ENCODE measurements at regions not wholly inside any gene's neighbourhood (a gene's known extent, or its start where the extent isn't known, plus 50 kb on each side); places are given as distances from the start of the nearest gene placed in this dataset.

- no peak for DNase-seq
Observed at GRCh38 chr1:209503196-209503595, 80.3 kb upstream of the CAMK1G start.

DNA sequence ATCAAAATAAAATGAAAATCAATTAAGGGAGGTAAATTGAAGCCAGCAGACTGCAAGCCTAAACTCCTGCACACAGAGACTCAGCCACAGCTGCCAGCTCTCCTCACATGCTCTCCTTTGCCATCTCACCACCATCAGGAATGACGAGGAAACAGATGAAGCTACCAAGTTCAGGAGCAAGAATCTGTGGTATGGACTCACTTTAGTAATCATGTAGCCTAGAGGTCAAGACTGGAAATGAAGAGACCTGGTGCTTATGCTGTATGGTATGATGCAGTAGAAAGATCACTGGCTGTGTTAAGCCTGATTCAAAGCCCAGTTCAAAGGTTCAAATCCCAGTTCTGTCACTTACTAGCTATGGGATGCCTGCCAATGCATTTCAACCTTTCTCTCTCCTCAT lies 78.9 kb upstream of the CAMK1G start:
- DNase-seq = no peak

DNA sequence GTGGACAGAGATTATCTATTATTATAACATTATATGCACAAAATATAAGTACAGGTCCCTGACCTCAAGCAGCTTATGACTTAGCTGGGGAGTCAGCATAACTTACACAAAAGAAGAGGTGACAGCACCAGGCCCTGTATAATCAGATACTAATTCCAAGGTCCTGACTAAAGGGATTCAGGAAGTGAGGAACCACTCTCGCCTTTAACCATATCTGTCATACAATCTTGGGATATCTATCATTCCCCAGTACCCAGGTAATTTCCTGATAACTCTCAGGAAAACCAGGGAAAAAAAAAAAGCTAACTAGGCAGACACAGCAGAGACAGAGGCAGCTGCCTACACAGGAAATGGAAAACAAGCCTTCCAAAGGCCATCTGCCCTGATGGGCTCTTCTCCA lies 78.5 kb upstream of the CAMK1G start:
- no peak for DNase-seq

GRCh38 chr1:209506101-209506500 lies 77.4 kb upstream of the CAMK1G start:
- no peak for DNase-seq

- DNase-seq = no peak
Observed at GRCh38 chr1:209509039-209509438, 74.5 kb upstream of the CAMK1G start.

- DNase-seq = no peak
Observed at GRCh38 chr1:209510063-209510462, 73.5 kb upstream of the CAMK1G start.

- no peak for DNase-seq
Observed at GRCh38 chr1:209511169-209511568, 72.3 kb upstream of the CAMK1G start.

- no peak for DNase-seq
Observed at GRCh38 chr1:209512821-209513220, 70.7 kb upstream of the CAMK1G start.

DNA sequence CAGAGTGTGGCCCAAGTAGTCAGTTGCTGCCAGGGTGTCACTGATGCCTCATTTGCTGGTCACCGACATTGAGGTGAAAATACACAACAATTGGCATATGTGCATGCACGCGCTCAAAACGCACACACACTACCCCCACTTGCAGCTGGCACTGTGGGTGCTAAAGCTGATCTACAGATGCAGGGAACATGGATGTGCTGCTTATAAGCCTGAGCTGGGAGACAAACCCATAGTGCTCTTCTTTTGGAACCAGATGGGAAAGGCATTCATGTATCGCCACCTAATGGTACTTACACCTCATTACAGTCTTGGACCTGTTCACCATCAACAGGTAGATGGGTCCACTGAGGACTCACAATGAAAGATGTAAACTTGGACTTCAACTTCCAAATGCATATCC lies 70.3 kb upstream of the CAMK1G start:
- peak; percentile 41 for DNase-seq

- no peak for DNase-seq
Observed at GRCh38 chr1:209516771-209517680, 66.5 kb upstream of the CAMK1G start.

GRCh38 chr1:209517681-209518050 lies 65.8 kb upstream of the CAMK1G start:
- DNase-seq = no peak

GRCh38 chr1:209519786-209520185 lies 63.7 kb upstream of the CAMK1G start:
- no peak for DNase-seq

GRCh38 chr1:209522826-209523225 lies 60.7 kb upstream of the CAMK1G start:
- DNase-seq = no peak

- DNase-seq = no peak
Observed at GRCh38 chr1:209526137-209526536, 57.4 kb upstream of the CAMK1G start.

DNA sequence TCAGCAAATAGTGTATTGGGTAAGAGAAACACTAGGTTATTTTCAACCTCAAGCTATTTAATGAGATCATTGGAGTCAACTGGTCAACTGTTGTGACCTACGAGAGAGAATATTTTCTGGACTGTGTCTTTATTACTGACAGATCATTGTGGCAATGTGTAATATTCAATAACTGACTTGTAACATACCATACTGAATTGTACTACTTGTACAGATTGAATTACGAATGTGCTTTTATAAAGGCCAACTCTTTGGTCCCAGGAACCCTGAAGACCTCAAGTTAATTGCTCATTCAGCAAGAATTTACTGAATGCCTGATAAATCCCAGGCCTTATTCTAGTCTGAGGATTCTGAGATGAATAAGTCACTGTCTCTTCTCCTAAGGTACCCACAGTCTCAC lies 56.1 kb upstream of the CAMK1G start:
- no peak for DNase-seq

GRCh38 chr1:209527993-209528717 lies 55.4 kb upstream of the CAMK1G start:
- no peak for DNase-seq

DNA sequence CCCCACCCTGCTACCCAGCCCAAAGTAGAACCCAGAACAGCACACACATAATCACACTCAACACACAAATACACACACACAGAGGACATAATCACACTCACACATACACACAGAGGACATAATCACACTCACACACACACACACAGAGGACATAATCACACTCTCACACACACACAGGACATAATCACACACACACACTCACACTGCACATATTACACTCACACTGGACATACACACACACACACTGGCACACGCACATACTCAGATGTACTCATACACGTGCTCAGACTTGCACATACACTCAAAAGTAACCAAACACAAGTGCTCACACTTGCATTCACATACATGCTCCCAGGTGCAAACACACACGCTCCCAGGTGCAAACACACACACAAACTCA lies 54.3 kb upstream of the CAMK1G start:
- no peak for DNase-seq

- DNase-seq = no peak
Observed at GRCh38 chr1:209531006-209531405, 52.5 kb upstream of the CAMK1G start.

- no peak for DNase-seq
Observed at GRCh38 chr1:209531549-209531948, 52.0 kb upstream of the CAMK1G start.
